Skeletal muscle cell (primary cell): ENCODE measurements at regions not wholly inside any gene's neighbourhood (a gene's known extent, or its start where the extent isn't known, plus 50 kb on each side); places are given as distances from the start of the nearest gene placed in this dataset.
"Not testable (repeated sequence)": the region's sequence is repeated elsewhere in the genome, so short reads cannot be mapped to it uniquely, and the experiment has no call there.

Experiments used
- DNase-seq: peaks from one replicate; pipeline ENCODE4 v3.0.0-alpha.2; 2010; ENCODE audit warnings: low read depth
- H3K4me3 ChIP-seq: 2 replicates; pipeline ENCODE4 v1.5.1; 2011; ENCODE audit warnings: low read depth, mild to moderate bottlenecking, control low read depth, low read length, moderate library complexity

- H3K4me3 ChIP-seq: no peak overlapping the region
- no peak for DNase-seq
Observed at GRCh38 chr6:144352331-144352730, 67.2 kb downstream of the UTRN start.

- H3K4me3 ChIP-seq: no peak overlapping the region
- no peak for DNase-seq
Observed at GRCh38 chr6:144353871-144354314, 68.8 kb downstream of the UTRN start.

- H3K4me3 ChIP-seq: no peak overlapping the region
- DNase-seq: no peak
Observed at GRCh38 chr6:144359783-144360182, 74.6 kb downstream of the UTRN start.

- DNase-seq: no peak
- H3K4me3 ChIP-seq: no peak overlapping the region
Observed at GRCh38 chr6:144360401-144360800, 75.3 kb downstream of the UTRN start.

GRCh38 chr6:144361016-144361415, 75.9 kb downstream of the UTRN start:
- H3K4me3 ChIP-seq: no peak overlapping the region
- DNase-seq: no peak

GRCh38 chr6:144362042-144363018, 77.2 kb downstream of the UTRN start:
- DNase-seq: no peak

GRCh38 chr6:144364208-144364720, 79.1 kb downstream of the UTRN start:
- no peak for DNase-seq
- H3K4me3 ChIP-seq: no peak overlapping the region

More at GRCh38 chr6:144362042-144363018, 77.2 kb downstream of the UTRN start:
- no peak overlapping the region for H3K4me3 ChIP-seq

GRCh38 chr6:144364782-144365181, 79.6 kb downstream of the UTRN start:
- DNase-seq: no peak
- H3K4me3 ChIP-seq: no peak overlapping the region

GRCh38 chr6:144365271-144365670, 80.1 kb downstream of the UTRN start:
- no peak overlapping the region for H3K4me3 ChIP-seq
- DNase-seq: no peak

- DNase-seq, H3K4me3 ChIP-seq: not testable (repeated sequence)
Observed at GRCh38 chr6:144369696-144370095, 84.6 kb downstream of the UTRN start.

GRCh38 chr6:144372116-144372515, 87.0 kb downstream of the UTRN start:
- DNase-seq: no peak
- no peak overlapping the region for H3K4me3 ChIP-seq

- no peak overlapping the region for H3K4me3 ChIP-seq
- DNase-seq: no peak
Observed at GRCh38 chr6:144372611-144373594, 87.8 kb downstream of the UTRN start.

GRCh38 chr6:144374525-144374924, 89.4 kb downstream of the UTRN start:
- not testable (repeated sequence) for DNase-seq, H3K4me3 ChIP-seq

- peak; percentile 70 for DNase-seq
Observed at GRCh38 chr6:144377586-144378210, 92.6 kb downstream of the UTRN start.

GRCh38 chr6:144378437-144378836, 93.3 kb downstream of the UTRN start:
- no peak for DNase-seq

More at GRCh38 chr6:144377586-144378210, 92.6 kb downstream of the UTRN start:
- peak overlapping the region; percentile 10 for H3K4me3 ChIP-seq

GRCh38 chr6:144379356-144379755, 94.2 kb downstream of the UTRN start:
- DNase-seq: peak; percentile 33

More at GRCh38 chr6:144378437-144378836, 93.3 kb downstream of the UTRN start:
- no peak overlapping the region for H3K4me3 ChIP-seq

GRCh38 chr6:144381499-144381898, 96.4 kb downstream of the UTRN start:
- not testable (repeated sequence) for DNase-seq, H3K4me3 ChIP-seq

More at GRCh38 chr6:144379356-144379755, 94.2 kb downstream of the UTRN start:
- no peak overlapping the region for H3K4me3 ChIP-seq

- no peak overlapping the region for H3K4me3 ChIP-seq
- no peak for DNase-seq
Observed at GRCh38 chr6:144383336-144383735, 98.2 kb downstream of the UTRN start.

- H3K4me3 ChIP-seq: no peak overlapping the region
- DNase-seq: no peak
Observed at GRCh38 chr6:144384427-144384826, 99.3 kb downstream of the UTRN start.
